H1 (cell line): ENCODE measurements at regions not wholly inside any gene's neighbourhood (a gene's known extent, or its start where the extent isn't known, plus 50 kb on each side); places are given as distances from the start of the nearest gene placed in this dataset.

Experiments
- BACH1 ChIP-seq: IDR thresholded peaks from 2 replicates; pipeline ENCODE4 v1.6.1; 2012; ENCODE audit warnings: low read length, improper control_type of control experiment
- CHD2 ChIP-seq: IDR thresholded peaks from 2 replicates; pipeline ENCODE4 v1.6.1; 2012; ENCODE audit warnings: low read length, improper control_type of control experiment
- CREB1 ChIP-seq: IDR thresholded peaks from 2 replicates; pipeline ENCODE4 v1.6.1; 2012; ENCODE audit warnings: inconsistent platforms
- EGR1 ChIP-seq: IDR thresholded peaks from 2 replicates; pipeline ENCODE4 v1.6.1; 2011; ENCODE audit warnings: low read depth, low read length, borderline replicate concordance
- GTF2F1 ChIP-seq: IDR thresholded peaks from 2 replicates; pipeline ENCODE4 v1.6.1; 2012; ENCODE audit warnings: low read depth, low read length, improper control_type of control experiment, borderline replicate concordance
- HDAC6 ChIP-seq: IDR thresholded peaks from one replicate; pipeline ENCODE4 v1.7.1; 2012; ENCODE audit warnings: low read depth, mild to moderate bottlenecking, inconsistent platforms, low read length, moderate library complexity
- NRF1 ChIP-seq: IDR thresholded peaks from 2 replicates; pipeline ENCODE4 v1.6.1; 2011; ENCODE audit warnings: mild to moderate bottlenecking, low read depth, low read length, improper control_type of control experiment
- POU5F1 ChIP-seq: IDR thresholded peaks from 2 replicates; pipeline ENCODE4 v1.6.1; 2011; ENCODE audit warnings: low read depth, mild to moderate bottlenecking, low read length, moderate library complexity
- RAD21 ChIP-seq, 2 experiments: IDR thresholded peaks in 1 of 2; conservative IDR thresholded peaks in 1 of 2; 2 replicates each; pipeline ENCODE4 v1.6.1; 2011; ENCODE audit warnings: low read depth in 2 of 2, low read length in 2 of 2, improper control_type of control experiment in 1 of 2, inconsistent platforms in 1 of 2, mild to moderate bottlenecking in 1 of 2, moderate library complexity in 1 of 2
- RBBP5 ChIP-seq: IDR thresholded peaks from 2 replicates; pipeline ENCODE4 v1.7.1; 2012; ENCODE audit warnings: low read depth, mild to moderate bottlenecking, inconsistent platforms, low read length, moderate library complexity, borderline replicate concordance
- ZNF274 ChIP-seq: IDR thresholded peaks from 2 replicates; pipeline ENCODE4 v1.7.0; 2012; ENCODE audit warnings: low read length, borderline replicate concordance; ENCODE audit errors: extremely low read depth
- TF ChIP-seq, protein P1 (sequence below): fragments of 300-600 bp; sonication (generic); IDR thresholded peaks from 2 replicates; pipeline ENCODE4 v1.7.1; 2012; ENCODE audit warnings: low read length, moderate library complexity, mild to moderate bottlenecking, inconsistent platforms; ENCODE audit not compliant: insufficient replicate concordance

DNA sequence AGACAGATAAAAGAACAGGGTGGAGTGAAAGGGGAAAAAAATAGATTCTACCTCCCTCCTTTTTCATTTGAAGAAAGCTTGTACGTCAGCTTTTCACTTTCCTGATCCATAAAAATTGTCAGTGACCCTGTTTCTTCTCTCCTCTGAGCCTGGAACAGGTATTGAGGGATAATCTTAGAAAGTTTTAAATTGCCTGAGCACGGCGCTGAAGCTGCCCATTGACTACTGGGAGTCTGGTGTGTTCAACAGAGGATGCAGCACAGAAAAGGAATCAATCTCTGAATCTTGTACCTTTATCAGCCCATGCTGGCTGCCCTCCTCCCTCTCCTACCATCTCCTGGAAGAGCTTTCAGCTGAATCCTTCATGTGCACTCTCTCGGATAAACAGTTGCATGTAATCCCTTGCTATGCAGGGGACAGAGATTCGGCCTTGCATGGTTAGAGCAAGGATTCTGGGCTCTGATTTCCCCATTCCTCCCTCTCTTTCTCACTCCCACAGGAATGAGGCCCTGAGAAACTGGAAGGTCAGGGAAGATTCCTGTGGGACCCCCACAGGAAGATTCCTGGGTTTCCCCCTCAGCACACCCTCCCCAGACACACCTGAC, 162.4 kb upstream of the SYN3 start (continued):
- TF ChIP-seq, protein P1, sequence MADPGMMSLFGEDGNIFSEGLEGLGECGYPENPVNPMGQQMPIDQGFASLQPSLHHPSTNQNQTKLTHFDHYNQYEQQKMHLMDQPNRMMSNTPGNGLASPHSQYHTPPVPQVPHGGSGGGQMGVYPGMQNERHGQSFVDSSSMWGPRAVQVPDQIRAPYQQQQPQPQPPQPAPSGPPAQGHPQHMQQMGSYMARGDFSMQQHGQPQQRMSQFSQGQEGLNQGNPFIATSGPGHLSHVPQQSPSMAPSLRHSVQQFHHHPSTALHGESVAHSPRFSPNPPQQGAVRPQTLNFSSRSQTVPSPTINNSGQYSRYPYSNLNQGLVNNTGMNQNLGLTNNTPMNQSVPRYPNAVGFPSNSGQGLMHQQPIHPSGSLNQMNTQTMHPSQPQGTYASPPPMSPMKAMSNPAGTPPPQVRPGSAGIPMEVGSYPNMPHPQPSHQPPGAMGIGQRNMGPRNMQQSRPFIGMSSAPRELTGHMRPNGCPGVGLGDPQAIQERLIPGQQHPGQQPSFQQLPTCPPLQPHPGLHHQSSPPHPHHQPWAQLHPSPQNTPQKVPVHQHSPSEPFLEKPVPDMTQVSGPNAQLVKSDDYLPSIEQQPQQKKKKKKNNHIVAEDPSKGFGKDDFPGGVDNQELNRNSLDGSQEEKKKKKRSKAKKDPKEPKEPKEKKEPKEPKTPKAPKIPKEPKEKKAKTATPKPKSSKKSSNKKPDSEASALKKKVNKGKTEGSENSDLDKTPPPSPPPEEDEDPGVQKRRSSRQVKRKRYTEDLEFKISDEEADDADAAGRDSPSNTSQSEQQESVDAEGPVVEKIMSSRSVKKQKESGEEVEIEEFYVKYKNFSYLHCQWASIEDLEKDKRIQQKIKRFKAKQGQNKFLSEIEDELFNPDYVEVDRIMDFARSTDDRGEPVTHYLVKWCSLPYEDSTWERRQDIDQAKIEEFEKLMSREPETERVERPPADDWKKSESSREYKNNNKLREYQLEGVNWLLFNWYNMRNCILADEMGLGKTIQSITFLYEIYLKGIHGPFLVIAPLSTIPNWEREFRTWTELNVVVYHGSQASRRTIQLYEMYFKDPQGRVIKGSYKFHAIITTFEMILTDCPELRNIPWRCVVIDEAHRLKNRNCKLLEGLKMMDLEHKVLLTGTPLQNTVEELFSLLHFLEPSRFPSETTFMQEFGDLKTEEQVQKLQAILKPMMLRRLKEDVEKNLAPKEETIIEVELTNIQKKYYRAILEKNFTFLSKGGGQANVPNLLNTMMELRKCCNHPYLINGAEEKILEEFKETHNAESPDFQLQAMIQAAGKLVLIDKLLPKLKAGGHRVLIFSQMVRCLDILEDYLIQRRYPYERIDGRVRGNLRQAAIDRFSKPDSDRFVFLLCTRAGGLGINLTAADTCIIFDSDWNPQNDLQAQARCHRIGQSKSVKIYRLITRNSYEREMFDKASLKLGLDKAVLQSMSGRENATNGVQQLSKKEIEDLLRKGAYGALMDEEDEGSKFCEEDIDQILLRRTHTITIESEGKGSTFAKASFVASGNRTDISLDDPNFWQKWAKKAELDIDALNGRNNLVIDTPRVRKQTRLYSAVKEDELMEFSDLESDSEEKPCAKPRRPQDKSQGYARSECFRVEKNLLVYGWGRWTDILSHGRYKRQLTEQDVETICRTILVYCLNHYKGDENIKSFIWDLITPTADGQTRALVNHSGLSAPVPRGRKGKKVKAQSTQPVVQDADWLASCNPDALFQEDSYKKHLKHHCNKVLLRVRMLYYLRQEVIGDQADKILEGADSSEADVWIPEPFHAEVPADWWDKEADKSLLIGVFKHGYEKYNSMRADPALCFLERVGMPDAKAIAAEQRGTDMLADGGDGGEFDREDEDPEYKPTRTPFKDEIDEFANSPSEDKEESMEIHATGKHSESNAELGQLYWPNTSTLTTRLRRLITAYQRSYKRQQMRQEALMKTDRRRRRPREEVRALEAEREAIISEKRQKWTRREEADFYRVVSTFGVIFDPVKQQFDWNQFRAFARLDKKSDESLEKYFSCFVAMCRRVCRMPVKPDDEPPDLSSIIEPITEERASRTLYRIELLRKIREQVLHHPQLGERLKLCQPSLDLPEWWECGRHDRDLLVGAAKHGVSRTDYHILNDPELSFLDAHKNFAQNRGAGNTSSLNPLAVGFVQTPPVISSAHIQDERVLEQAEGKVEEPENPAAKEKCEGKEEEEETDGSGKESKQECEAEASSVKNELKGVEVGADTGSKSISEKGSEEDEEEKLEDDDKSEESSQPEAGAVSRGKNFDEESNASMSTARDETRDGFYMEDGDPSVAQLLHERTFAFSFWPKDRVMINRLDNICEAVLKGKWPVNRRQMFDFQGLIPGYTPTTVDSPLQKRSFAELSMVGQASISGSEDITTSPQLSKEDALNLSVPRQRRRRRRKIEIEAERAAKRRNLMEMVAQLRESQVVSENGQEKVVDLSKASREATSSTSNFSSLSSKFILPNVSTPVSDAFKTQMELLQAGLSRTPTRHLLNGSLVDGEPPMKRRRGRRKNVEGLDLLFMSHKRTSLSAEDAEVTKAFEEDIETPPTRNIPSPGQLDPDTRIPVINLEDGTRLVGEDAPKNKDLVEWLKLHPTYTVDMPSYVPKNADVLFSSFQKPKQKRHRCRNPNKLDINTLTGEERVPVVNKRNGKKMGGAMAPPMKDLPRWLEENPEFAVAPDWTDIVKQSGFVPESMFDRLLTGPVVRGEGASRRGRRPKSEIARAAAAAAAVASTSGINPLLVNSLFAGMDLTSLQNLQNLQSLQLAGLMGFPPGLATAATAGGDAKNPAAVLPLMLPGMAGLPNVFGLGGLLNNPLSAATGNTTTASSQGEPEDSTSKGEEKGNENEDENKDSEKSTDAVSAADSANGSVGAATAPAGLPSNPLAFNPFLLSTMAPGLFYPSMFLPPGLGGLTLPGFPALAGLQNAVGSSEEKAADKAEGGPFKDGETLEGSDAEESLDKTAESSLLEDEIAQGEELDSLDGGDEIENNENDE: no peak
- no peak for TF ChIP-seq HDAC6
- no peak for TF ChIP-seq ZNF274
- TF ChIP-seq NRF1: no peak
- no peak for TF ChIP-seq BACH1
- TF ChIP-seq POU5F1: no peak
- TF ChIP-seq RAD21 (IDR thresholded peaks at IDR 0.05 in 1 of 2, conservative IDR thresholded peaks at IDR 0.05 in 1 of 2; ENCODE audit: low read depth in 2 of 2, low read length in 2 of 2): no peak
- TF ChIP-seq CREB1: no peak
- no peak for TF ChIP-seq EGR1
- no peak for TF ChIP-seq GTF2F1
- TF ChIP-seq CHD2: no peak
- no peak for TF ChIP-seq RBBP5
